ENCODE measurements at regions not wholly inside any gene's neighbourhood (a gene's known extent, or its start where the extent isn't known, plus 50 kb on each side); places are given as distances from the start of the nearest gene placed in this dataset.

- no peak for DNase-seq
These were observed 371.1 kb downstream of the DHX35 start for GRCh38 chr20:39333211-39333610.

GRCh38 chr20:39328347-39328746 lies 366.2 kb downstream of the DHX35 start:
- DNase-seq = no peak

GRCh38 chr20:39326050-39326449 lies 363.9 kb downstream of the DHX35 start:
- DNase-seq = no peak

GRCh38 chr20:39318911-39319310 lies 356.8 kb downstream of the DHX35 start:
- DNase-seq = no peak

- no peak for DNase-seq
These were observed 350.5 kb downstream of the DHX35 start for GRCh38 chr20:39312676-39313075.

GRCh38 chr20:39311851-39312506 lies 349.8 kb downstream of the DHX35 start:
- DNase-seq = no peak

- no peak for DNase-seq
These were observed 348.3 kb downstream of the DHX35 start for GRCh38 chr20:39310363-39310995.

- no peak for DNase-seq
These were observed 347.3 kb downstream of the DHX35 start for GRCh38 chr20:39309458-39309857.

- DNase-seq = no peak
These were observed 340.2 kb downstream of the DHX35 start for GRCh38 chr20:39302312-39302711.

- DNase-seq = no peak
These were observed 337.6 kb downstream of the DHX35 start for GRCh38 chr20:39299783-39300182.

GRCh38 chr20:39298571-39299506 lies 336.7 kb downstream of the DHX35 start:
- DNase-seq = no peak

GRCh38 chr20:39298121-39298520 lies 336.0 kb downstream of the DHX35 start:
- DNase-seq = no peak

- DNase-seq = no peak
These were observed 333.2 kb downstream of the DHX35 start for GRCh38 chr20:39295301-39295700.

- no peak for DNase-seq
These were observed 332.1 kb downstream of the DHX35 start for GRCh38 chr20:39294137-39294725.

- no peak for DNase-seq
These were observed 330.1 kb downstream of the DHX35 start for GRCh38 chr20:39292193-39292736.

GRCh38 chr20:39291301-39291700 lies 329.2 kb downstream of the DHX35 start:
- no peak for DNase-seq

- DNase-seq = no peak
These were observed 328.4 kb downstream of the DHX35 start for GRCh38 chr20:39290575-39290974.

- no peak for DNase-seq
These were observed 327.7 kb downstream of the DHX35 start for GRCh38 chr20:39289831-39290230.

- no peak for DNase-seq
These were observed 327.2 kb downstream of the DHX35 start for GRCh38 chr20:39289316-39289715.

GRCh38 chr20:39283464-39283863 lies 321.3 kb downstream of the DHX35 start:
- DNase-seq = no peak

GRCh38 chr20:39282619-39283092 lies 320.5 kb downstream of the DHX35 start:
- no peak for DNase-seq

- DNase-seq = no peak
These were observed 318.7 kb downstream of the DHX35 start for GRCh38 chr20:39280875-39281274.

GRCh38 chr20:39278230-39278788 lies 316.2 kb downstream of the DHX35 start:
- no peak for DNase-seq

All from NCI-H1105 (cell line).